Activated naive CD8-positive, alpha-beta T cell treated with anti-CD3 and anti-CD28 coated beads for 36 hours (primary cell): ENCODE measurements at regions not wholly inside any gene's neighbourhood (a gene's known extent, or its start where the extent isn't known, plus 50 kb on each side); places are given as distances from the start of the nearest gene placed in this dataset.

ENCODE experiments used
- DNase-seq: peaks from one replicate; pipeline ENCODE4 v3.0.0; 2021
- H3K27ac Mint-ChIP-seq: one replicate; pipeline ENCODE4 v1.8.0; 2022; ENCODE audit warnings: mild to moderate bottlenecking, moderate library complexity, mixed read lengths
- H3K27me3 Mint-ChIP-seq: one replicate; pipeline ENCODE4 v1.8.0; 2022; ENCODE audit warnings: mild to moderate bottlenecking, mixed read lengths
- H3K36me3 Mint-ChIP-seq: one replicate; pipeline ENCODE4 v1.8.0; 2021; ENCODE audit warnings: mild to moderate bottlenecking, mixed read lengths
- H3K4me1 Mint-ChIP-seq: one replicate; pipeline ENCODE4 v1.8.0; 2021; ENCODE audit warnings: mixed read lengths
- H3K4me3 Mint-ChIP-seq: one replicate; pipeline ENCODE4 v1.8.0; 2022; ENCODE audit warnings: mild to moderate bottlenecking, moderate library complexity, mixed read lengths
- H3K9me3 Mint-ChIP-seq: one replicate; pipeline ENCODE4 v1.8.0; 2022; ENCODE audit warnings: mixed read lengths

- Mint-ChIP-seq H3K27me3 (no peaks in the 10 kb centered on the region), H3K27ac (no peak overlapping the region), H3K4me1 (no peaks in the 10 kb centered on the region), H3K36me3 (no peaks in the 10 kb centered on the region), H3K9me3 (no peaks in the 10 kb centered on the region), H3K4me3 (no peak overlapping the region)
- no peak for DNase-seq
These were observed 752.6 kb upstream of the MARCKS start for GRCh38 chr6:113104541-113104940.

GRCh38 chr6:113104951-113105350 is 752.2 kb upstream of the MARCKS start:
- H3K27me3 Mint-ChIP-seq: no peaks in the 10 kb centered on the region
- H3K27ac Mint-ChIP-seq: no peak overlapping the region
- no peak overlapping the region for H3K4me3 Mint-ChIP-seq
- no peak for DNase-seq
- no peaks in the 10 kb centered on the region for H3K9me3 Mint-ChIP-seq
- no peaks in the 10 kb centered on the region for H3K4me1 Mint-ChIP-seq
- no peaks in the 10 kb centered on the region for H3K36me3 Mint-ChIP-seq

GRCh38 chr6:113110211-113110610 is 746.9 kb upstream of the MARCKS start:
- Mint-ChIP-seq H3K9me3 (no peaks in the 10 kb centered on the region), H3K4me1 (no peaks in the 10 kb centered on the region), H3K27me3 (no peaks in the 10 kb centered on the region), H3K4me3 (no peak overlapping the region), H3K27ac (no peak overlapping the region), H3K36me3 (no peaks in the 10 kb centered on the region)
- no peak for DNase-seq

GRCh38 chr6:113111550-113111949 is 745.6 kb upstream of the MARCKS start:
- Mint-ChIP-seq H3K4me3 (no peak overlapping the region), H3K27ac (no peak overlapping the region), H3K27me3 (no peaks in the 10 kb centered on the region), H3K36me3 (no peaks in the 10 kb centered on the region), H3K9me3 (no peaks in the 10 kb centered on the region), H3K4me1 (no peaks in the 10 kb centered on the region)
- DNase-seq: no peak

- no peaks in the 10 kb centered on the region for H3K36me3 Mint-ChIP-seq
- no peak for DNase-seq
- no peaks in the 10 kb centered on the region for H3K9me3 Mint-ChIP-seq
- H3K27ac Mint-ChIP-seq: no peak overlapping the region
- H3K4me1 Mint-ChIP-seq: no peaks in the 10 kb centered on the region
- H3K4me3 Mint-ChIP-seq: no peak overlapping the region
- H3K27me3 Mint-ChIP-seq: no peaks in the 10 kb centered on the region
These were observed 745.1 kb upstream of the MARCKS start for GRCh38 chr6:113112086-113112485.

GRCh38 chr6:113115196-113115595 is 741.9 kb upstream of the MARCKS start:
- Mint-ChIP-seq H3K4me1 (no peaks in the 10 kb centered on the region), H3K9me3 (peaks cover 12% of the 10 kb centered on the region), H3K27me3 (no peaks in the 10 kb centered on the region), H3K4me3 (no peak overlapping the region), H3K36me3 (no peaks in the 10 kb centered on the region), H3K27ac (no peak overlapping the region)
- no peak for DNase-seq

- Mint-ChIP-seq H3K4me3 (no peak overlapping the region), H3K27me3 (no peaks in the 10 kb centered on the region), H3K27ac (no peak overlapping the region), H3K9me3 (peaks cover 12% of the 10 kb centered on the region), H3K4me1 (no peaks in the 10 kb centered on the region), H3K36me3 (no peaks in the 10 kb centered on the region)
- no peak for DNase-seq
These were observed 736.9 kb upstream of the MARCKS start for GRCh38 chr6:113120224-113120581.

- H3K27me3 Mint-ChIP-seq: no peaks in the 10 kb centered on the region
- no peaks in the 10 kb centered on the region for H3K36me3 Mint-ChIP-seq
- H3K27ac Mint-ChIP-seq: no peak overlapping the region
- DNase-seq: no peak
- H3K4me1 Mint-ChIP-seq: no peaks in the 10 kb centered on the region
- H3K4me3 Mint-ChIP-seq: no peak overlapping the region
- H3K9me3 Mint-ChIP-seq: peaks cover 12% of the 10 kb centered on the region
These were observed 736.4 kb upstream of the MARCKS start for GRCh38 chr6:113120582-113121285.

- no peak for DNase-seq
- peaks cover 12% of the 10 kb centered on the region for H3K9me3 Mint-ChIP-seq
- no peaks in the 10 kb centered on the region for H3K4me1 Mint-ChIP-seq
- H3K36me3 Mint-ChIP-seq: no peaks in the 10 kb centered on the region
- no peak overlapping the region for H3K4me3 Mint-ChIP-seq
- H3K27ac Mint-ChIP-seq: no peak overlapping the region
- no peaks in the 10 kb centered on the region for H3K27me3 Mint-ChIP-seq
These were observed 735.6 kb upstream of the MARCKS start for GRCh38 chr6:113121571-113121970.

GRCh38 chr6:113122060-113122459 is 735.1 kb upstream of the MARCKS start:
- no peak for DNase-seq
- Mint-ChIP-seq H3K4me1 (no peaks in the 10 kb centered on the region), H3K27ac (no peak overlapping the region), H3K9me3 (peaks cover 12% of the 10 kb centered on the region), H3K27me3 (no peaks in the 10 kb centered on the region), H3K4me3 (no peak overlapping the region), H3K36me3 (no peaks in the 10 kb centered on the region)

GRCh38 chr6:113125626-113126025 is 731.5 kb upstream of the MARCKS start:
- Mint-ChIP-seq H3K27ac (no peak overlapping the region), H3K36me3 (no peaks in the 10 kb centered on the region), H3K4me3 (no peak overlapping the region), H3K27me3 (no peaks in the 10 kb centered on the region), H3K9me3 (no peaks in the 10 kb centered on the region), H3K4me1 (no peaks in the 10 kb centered on the region)
- DNase-seq: no peak

- Mint-ChIP-seq H3K4me3 (no peak overlapping the region), H3K27ac (no peak overlapping the region), H3K27me3 (no peaks in the 10 kb centered on the region), H3K36me3 (no peaks in the 10 kb centered on the region), H3K4me1 (no peaks in the 10 kb centered on the region), H3K9me3 (no peaks in the 10 kb centered on the region)
- no peak for DNase-seq
These were observed 729.2 kb upstream of the MARCKS start for GRCh38 chr6:113127786-113128419.

GRCh38 chr6:113128661-113129060 is 728.5 kb upstream of the MARCKS start:
- no peaks in the 10 kb centered on the region for H3K9me3 Mint-ChIP-seq
- no peaks in the 10 kb centered on the region for H3K4me1 Mint-ChIP-seq
- H3K36me3 Mint-ChIP-seq: no peaks in the 10 kb centered on the region
- H3K4me3 Mint-ChIP-seq: no peak overlapping the region
- H3K27ac Mint-ChIP-seq: no peak overlapping the region
- DNase-seq: no peak
- no peaks in the 10 kb centered on the region for H3K27me3 Mint-ChIP-seq

- no peak overlapping the region for H3K4me3 Mint-ChIP-seq
- no peaks in the 10 kb centered on the region for H3K36me3 Mint-ChIP-seq
- H3K9me3 Mint-ChIP-seq: no peaks in the 10 kb centered on the region
- no peak for DNase-seq
- no peaks in the 10 kb centered on the region for H3K4me1 Mint-ChIP-seq
- H3K27me3 Mint-ChIP-seq: no peaks in the 10 kb centered on the region
- no peak overlapping the region for H3K27ac Mint-ChIP-seq
These were observed 727.2 kb upstream of the MARCKS start for GRCh38 chr6:113129991-113130390.

GRCh38 chr6:113137426-113137825 is 719.7 kb upstream of the MARCKS start:
- Mint-ChIP-seq H3K27ac (no peak overlapping the region), H3K27me3 (no peaks in the 10 kb centered on the region)

GRCh38 chr6:113140721-113141120 is 716.4 kb upstream of the MARCKS start:
- Mint-ChIP-seq H3K27ac (no peak overlapping the region), H3K4me3 (no peak overlapping the region), H3K4me1 (no peaks in the 10 kb centered on the region), H3K36me3 (no peaks in the 10 kb centered on the region), H3K27me3 (no peaks in the 10 kb centered on the region), H3K9me3 (no peaks in the 10 kb centered on the region)
- DNase-seq: no peak

More at GRCh38 chr6:113137426-113137825, 719.7 kb upstream of the MARCKS start:
- Mint-ChIP-seq H3K9me3 (no peaks in the 10 kb centered on the region), H3K4me3 (no peak overlapping the region), H3K4me1 (no peaks in the 10 kb centered on the region), H3K36me3 (no peaks in the 10 kb centered on the region)
- DNase-seq: no peak
